SH-SY5Y (cell line): ENCODE measurements at regions not wholly inside any gene's neighbourhood (a gene's known extent, or its start where the extent isn't known, plus 50 kb on each side); places are given as distances from the start of the nearest gene placed in this dataset.

Experiments used
- GATA2 ChIP-seq: IDR thresholded peaks from 2 replicates; pipeline ENCODE4 v1.6.1; 2011; ENCODE audit warnings: mild to moderate bottlenecking, low read depth, low read length
- GATA3 ChIP-seq: IDR thresholded peaks from 2 replicates; pipeline ENCODE4 v1.6.1; 2011; ENCODE audit warnings: low read depth, mild to moderate bottlenecking, low read length, moderate library complexity

GRCh38 chr2:181189951-181190350 is 209.5 kb downstream of the UBE2E3 start:
- TF ChIP-seq GATA2 = no peak
- TF ChIP-seq GATA3 = no peak
